ENCODE measurements at regions not wholly inside any gene's neighbourhood (a gene's known extent, or its start where the extent isn't known, plus 50 kb on each side); places are given as distances from the start of the nearest gene placed in this dataset.

GRCh38 chr10:83869898-83870297 lies 269.4 kb upstream of the GHITM start:
- TF ChIP-seq EZH2 (IDR thresholded peaks at IDR 0.05; ENCODE audit: borderline replicate concordance, low read length), result no peak
- no peak for TF ChIP-seq CTCF (IDR thresholded peaks at IDR 0.05; ENCODE audit: low read length)

Measured in OCI-LY1 (cell line).